Omental fat pad (tissue), 3 donors: ENCODE measurements at regions not wholly inside any gene's neighbourhood (a gene's known extent, or its start where the extent isn't known, plus 50 kb on each side); places are given as distances from the start of the nearest gene placed in this dataset.
"Not testable (repeated sequence)": the region's sequence is repeated elsewhere in the genome, so short reads cannot be mapped to it uniquely, and the experiment has no call there.

Experiments used
- ATAC-seq: fragments of 150-250 bp; one replicate; pipeline ENCODE4 v1.9.1; 2016; ENCODE audit warnings: mild to moderate bottlenecking, moderate library complexity; ENCODE audit not compliant: low FRiP score
- DNase-seq: peaks from one replicate; pipeline ENCODE4 v3.0.0-alpha.2; 2019; ENCODE audit warnings: low spot score
- TF ChIP-seq, protein P1 (sequence below), 3 donors: fragments of 450-650 bp; IDR thresholded peaks; one replicate each; pipeline ENCODE4 v1.5.1; 2016 to 2017; ENCODE audit warnings: antibody characterized with exemption in 3 of 3, mild to moderate bottlenecking in 3 of 3, moderate library complexity in 2 of 3

DNA sequence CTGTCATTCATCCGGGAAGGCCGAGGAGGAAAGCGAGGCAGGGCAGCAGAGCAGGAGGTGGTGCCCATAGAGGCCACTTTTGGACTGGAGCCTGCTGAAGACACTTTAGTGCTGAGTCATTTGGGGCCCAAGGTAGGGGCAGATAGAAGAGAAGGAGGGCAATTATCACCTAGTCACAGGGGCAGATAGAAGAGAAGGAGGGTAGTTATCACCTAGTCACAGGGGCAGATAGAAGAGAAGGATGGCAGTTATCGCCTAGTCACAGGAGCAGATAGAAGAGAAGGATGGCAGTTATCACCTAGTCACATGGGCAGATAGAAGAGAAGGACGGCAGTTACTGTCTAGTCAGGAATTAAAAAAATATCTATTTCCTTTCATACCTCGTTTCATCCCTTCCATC is 1372.6 kb downstream of the FOXD4L5 start:
- ATAC-seq, DNase-seq: not testable (repeated sequence)

DNA sequence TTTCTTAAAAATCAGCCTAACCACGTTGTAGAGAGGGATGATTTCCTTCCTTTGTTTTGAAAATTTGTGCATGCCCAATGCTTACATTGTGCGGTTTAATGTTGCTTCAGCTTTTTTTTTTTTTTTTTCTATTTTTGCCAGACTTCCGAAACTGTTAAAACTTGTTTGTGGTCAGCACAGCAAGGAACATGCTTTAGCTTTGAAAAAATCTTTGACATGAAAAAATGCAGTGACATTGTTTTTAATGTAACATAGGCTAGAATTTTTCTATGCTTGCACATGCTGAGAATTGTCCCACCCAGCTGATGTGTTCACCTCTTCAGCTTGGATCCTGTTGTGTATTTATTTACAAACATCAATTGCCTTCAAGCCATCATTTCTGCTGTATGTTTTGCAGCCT is 1375.9 kb downstream of the FOXD4L5 start:
- not testable (repeated sequence) for DNase-seq, ATAC-seq

DNA sequence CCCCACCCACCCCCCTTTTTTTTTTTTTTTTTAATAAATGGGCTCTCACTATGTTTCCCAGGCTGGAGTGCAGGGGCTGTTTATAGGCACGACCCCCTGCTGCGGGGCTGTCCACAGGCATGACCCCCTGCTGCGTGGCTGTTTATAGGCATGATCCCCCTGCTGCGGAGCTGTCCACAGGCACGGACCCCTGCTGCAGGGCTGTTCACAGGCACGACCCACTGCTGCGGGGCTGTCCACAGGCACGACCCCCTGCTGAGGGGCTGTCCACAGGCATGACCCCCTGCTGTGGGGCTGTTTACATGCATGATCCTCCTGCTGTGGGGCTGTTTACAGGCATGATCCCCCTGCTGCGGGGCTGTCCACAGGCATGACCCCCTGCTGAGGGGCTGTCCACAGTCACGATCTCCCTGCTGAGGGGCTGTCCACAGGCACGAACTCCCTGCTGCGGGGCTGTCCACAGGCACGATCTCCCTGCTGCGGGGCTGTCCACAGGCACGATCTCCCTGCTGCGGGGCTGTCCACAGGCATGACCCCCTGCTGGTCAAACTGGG is 1385.3 kb downstream of the FOXD4L5 start:
- ATAC-seq, DNase-seq: not testable (repeated sequence)

DNA sequence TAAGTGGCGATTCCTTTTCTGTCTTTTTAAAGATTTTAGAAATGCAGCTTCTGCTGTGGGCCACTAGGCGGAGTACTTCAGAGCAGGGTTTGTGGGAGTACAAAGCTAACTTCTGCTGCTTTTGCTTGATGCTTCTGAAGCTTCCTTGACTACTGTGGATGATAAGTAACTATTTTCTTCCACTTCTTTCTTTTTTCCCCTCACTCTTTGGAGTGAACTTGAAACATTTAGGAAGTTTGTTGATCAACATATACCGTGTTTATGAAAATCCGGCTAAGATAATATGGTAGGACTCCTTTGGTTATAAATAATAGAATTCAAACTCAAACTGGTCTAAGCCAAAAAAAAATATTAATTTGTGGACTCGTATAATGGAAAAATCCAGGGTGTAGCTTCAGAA is 1403.6 kb downstream of the FOXD4L5 start:
- not testable (repeated sequence) for ATAC-seq, DNase-seq

DNA sequence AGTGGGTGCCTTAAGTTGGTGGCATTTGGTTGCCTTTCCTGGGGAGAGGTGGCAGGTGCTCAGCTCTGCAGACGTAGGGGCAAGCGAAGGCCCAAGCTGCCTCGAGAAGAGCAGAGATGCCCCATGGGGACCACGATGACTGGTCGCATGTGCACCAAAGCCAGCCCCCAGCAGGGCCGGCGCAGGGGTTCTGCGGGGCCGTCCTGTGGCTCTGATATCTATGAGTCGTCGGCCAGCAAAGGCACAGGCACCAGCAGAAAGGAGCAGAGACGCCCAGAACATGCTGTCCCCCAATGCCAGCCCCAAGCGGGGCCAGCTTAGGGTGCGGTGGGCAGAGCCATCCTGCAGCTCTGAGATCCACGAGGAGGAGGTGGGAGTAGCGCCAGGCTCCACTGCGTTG is 1408.6 kb downstream of the FOXD4L5 start:
- ATAC-seq, DNase-seq: not testable (repeated sequence)

DNA sequence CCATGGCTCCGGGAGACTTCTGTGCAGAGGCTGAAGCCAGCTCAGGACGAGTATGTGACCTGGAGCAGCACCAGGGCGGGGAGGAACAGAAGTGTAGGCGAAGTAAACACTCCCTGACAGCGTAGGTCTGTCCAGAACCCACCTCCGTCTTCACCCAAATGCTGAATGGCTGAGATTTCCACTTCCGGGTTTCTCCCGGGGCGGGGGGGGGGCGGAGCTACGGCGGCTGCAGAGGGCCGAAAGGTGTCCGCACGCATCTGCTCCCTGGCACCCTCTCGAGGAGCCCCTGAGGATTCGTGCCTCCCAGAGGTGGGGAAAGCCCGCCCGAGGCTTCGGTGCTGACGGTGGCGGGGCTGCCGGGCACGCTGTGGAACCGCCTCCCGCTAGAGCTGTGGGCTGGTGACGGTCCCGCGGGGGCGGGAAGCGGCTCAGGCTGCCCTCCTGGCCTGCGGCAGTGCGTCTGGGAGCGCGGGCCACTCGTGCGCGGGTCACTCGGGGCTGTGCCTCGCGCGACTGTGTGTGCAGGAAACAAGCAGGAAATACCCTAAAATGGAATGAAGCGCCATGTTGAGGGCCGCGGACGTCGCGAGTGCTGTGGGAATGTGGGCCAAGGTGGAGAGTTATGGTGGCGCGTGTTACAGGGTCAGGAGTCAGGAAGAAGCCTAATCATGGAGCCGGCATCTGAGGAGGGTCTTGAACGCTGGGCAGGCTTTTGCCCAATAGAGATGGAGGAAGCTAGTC is 1425.4 kb downstream of the FOXD4L5 start:
- no peak for DNase-seq
- TF ChIP-seq, protein P1, sequence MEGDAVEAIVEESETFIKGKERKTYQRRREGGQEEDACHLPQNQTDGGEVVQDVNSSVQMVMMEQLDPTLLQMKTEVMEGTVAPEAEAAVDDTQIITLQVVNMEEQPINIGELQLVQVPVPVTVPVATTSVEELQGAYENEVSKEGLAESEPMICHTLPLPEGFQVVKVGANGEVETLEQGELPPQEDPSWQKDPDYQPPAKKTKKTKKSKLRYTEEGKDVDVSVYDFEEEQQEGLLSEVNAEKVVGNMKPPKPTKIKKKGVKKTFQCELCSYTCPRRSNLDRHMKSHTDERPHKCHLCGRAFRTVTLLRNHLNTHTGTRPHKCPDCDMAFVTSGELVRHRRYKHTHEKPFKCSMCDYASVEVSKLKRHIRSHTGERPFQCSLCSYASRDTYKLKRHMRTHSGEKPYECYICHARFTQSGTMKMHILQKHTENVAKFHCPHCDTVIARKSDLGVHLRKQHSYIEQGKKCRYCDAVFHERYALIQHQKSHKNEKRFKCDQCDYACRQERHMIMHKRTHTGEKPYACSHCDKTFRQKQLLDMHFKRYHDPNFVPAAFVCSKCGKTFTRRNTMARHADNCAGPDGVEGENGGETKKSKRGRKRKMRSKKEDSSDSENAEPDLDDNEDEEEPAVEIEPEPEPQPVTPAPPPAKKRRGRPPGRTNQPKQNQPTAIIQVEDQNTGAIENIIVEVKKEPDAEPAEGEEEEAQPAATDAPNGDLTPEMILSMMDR (IDR thresholded peaks at IDR 0.05): no peak
- ATAC-seq: no peak

DNA sequence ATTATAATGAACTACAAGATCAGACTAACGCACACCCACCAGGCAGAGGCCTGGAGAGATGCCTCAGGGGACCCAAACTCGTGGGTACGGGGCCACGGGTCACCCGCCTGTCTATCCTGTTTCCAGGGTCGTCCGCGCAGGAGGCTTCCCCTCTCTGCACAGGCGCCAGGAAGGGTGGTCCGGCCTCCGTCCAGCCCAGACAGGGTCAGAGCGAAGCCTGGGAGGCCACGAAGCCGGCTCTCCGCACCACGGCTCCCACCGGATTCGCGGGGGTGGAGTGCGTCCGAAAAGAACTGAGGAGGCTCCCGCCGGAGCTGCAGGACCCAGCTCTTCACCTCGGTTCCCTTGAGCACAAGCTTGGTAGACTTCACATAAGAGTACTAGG is 1425.9 kb downstream of the FOXD4L5 start:
- ATAC-seq: not testable (repeated sequence)

DNA sequence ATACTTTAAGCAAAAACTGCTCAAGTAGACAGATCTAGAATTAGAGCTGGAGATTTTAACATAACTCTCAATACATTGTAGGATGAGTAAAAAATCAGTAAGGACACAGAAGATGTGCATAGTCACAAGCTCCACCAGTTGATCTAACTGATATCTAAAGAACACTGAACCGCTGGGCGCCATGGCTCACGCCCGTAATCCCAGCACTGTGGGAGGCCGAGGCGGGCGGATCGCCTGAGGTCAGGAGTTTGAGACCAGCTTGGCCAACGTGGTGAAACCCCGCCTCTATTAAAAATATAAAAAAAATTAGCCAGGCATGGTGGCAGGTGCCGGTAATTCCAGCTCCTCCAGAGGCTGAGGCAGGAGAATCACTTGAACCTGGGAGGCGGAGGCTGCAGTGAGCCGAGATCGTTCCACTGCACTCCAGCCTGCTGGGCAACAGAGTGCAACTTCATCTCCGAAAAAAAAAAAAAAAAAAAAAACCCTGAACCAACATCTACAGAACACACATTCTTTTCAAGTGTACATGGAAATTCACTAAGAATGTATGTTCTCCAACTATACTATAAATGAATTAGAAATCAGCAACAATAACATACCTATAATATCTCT is 1431.8 kb downstream of the FOXD4L5 start:
- not testable (repeated sequence) for ATAC-seq, DNase-seq

More for the DNA sequence above, 1425.9 kb downstream of the FOXD4L5 start:
- DNase-seq: not testable (repeated sequence)

DNA sequence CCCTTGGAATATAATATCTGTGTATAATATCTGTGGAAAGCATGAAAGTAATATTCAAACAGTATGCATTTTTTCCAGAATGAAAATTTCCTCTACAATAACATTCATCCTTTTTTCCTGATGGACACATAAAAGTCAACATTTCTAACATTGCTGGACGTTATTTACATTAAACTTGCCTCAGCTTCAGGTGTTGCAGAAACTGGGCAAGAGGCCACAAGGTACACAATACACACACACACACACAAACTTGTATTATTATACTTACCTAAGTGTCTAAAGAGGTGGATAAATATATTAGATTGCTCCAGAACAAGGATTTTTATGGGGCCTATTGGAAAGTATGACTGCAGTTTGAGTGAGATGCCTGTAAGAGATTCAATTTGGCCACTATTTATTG is 1460.2 kb downstream of the FOXD4L5 start:
- not testable (repeated sequence) for ATAC-seq, DNase-seq

DNA sequence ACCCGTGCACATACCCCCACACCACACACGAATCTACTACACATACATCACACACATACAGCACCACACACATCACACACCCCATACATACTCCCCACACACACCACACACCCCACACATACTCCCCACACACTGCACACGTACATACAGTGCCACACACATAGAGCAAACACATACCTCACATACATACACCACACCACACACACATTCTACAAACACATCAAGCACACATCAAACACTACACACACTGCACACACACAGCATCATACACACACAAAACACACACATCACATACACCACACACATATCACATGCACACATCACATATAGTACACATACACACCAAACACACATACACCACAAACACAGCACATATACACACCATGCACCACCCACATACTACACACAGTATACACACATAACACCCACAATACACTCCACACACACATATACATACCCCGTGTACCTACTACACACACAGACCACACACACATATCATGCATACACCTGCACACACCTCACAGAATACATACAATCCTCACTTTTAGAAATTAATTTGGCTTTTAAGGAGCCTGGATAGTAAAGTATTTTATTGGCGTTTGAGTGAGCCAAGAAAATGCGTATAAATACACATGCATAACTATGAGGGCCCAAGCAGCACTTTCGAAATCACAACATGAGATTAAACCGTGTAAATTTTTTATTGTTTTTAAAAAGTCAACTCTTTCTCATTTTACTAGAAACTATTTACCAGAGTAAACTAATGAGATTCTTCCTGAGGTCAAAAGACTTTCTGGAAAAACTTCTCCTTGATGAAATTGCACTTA is 1461.4 kb downstream of the FOXD4L5 start:
- peak; percentile 86 for ATAC-seq
- DNase-seq: not testable (repeated sequence)

DNA sequence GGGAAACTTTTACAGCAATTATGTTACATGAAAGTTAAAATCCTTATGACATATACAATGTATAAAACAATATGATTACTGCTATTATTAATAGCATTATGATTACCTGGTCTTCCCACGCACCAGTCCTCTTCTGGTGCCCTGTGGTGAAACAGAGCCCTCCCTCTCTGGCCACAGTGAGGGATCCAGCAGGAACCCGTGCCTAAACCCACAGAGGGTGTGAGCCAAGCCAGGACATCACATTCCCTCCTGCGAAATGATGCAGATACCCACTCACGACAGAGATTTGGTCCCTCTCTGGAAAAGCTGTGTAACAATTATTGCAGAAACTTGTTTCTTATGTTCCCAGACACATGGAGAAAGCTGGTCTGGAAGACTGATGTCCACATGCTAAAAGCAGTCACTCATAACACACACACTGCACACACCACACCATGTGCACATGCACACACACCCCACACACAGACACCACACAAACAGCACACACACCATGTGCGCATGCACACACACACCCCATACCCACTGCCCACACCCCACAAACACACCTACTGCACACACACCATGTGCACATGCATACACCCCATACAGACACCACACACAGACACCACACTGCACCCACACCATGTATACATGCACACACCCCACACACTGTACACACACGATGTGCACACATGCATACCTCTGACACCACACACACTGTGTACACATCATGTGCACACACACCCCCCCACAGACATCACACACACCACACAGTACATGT is 1462.2 kb downstream of the FOXD4L5 start:
- DNase-seq: not testable (repeated sequence)
- peak; percentile 23 for ATAC-seq

DNA sequence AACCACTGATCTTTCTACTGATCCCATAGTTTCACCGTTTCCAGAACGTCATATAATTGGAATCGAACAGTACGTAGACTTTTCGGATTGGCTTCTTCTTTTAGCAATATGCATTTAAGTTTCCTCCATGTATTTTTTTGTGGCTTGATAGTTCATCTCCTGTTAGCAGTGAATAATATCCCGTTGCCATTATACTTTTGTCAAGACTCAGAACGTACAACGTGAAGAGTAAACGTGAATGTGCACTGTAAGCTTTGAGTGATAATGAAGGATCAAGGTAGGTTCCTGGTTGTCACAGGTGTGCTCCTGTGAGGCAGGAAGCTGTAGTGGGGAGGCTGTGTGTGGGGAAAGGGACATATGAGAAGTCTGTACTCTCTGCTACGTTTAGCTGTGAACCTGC is 1463.7 kb downstream of the FOXD4L5 start:
- not testable (repeated sequence) for ATAC-seq, DNase-seq

DNA sequence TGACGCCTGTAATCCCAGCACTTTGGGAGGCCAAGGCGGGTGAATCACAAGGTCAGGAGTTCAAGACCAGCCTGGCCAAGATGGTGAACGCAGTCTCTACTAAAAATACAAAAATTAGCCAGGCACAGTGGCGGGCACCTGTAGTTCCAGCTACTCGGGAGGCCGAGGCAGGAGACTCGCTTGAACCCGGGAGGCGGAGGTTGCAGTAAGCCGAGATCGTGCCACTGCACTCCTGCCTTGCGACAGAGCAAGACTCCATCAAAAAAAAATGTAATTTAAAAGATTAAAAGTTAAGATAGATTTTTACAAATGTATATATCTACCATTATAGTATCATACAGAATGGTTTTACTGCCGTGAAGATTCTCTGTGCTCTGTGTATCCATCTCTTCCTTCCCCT is 1464.1 kb downstream of the FOXD4L5 start:
- DNase-seq, ATAC-seq: not testable (repeated sequence)

DNA sequence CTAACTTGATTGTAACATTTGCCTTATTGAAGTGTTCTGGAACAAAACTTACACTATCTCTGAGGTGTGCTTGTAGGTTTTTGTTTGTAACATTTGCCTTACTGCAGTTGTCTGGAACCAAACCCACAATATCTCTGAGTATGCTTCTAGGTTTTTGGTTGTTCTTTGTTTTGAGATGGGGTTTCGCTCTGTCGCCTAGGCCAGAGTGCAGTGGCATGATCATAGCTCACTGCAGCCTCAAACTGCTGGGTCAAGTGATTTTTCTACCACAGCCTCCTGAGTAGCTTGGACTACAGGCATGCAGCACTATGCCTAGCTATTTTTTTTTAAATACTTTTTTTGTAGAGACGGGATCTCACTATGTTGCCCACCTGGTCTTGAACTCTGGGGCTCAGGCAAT is 1464.6 kb downstream of the FOXD4L5 start:
- not testable (repeated sequence) for ATAC-seq, DNase-seq
